B cell (primary cell): ENCODE measurements at regions not wholly inside any gene's neighbourhood (a gene's known extent, or its start where the extent isn't known, plus 50 kb on each side); places are given as distances from the start of the nearest gene placed in this dataset.

Experiments used
- ATAC-seq: fragments of 200-7000 bp; cut with Tn5 transposase; one replicate; pipeline ENCODE4 v1.10.0; 2021; ENCODE audit warnings: low read depth, mild to moderate bottlenecking, moderate number of reproducible peaks, moderate library complexity
- CTCF ChIA-PET: fragments of 350-600 bp; sonication (Branson Sonifier 250); formaldehyde crosslinking; loops from one replicate; lab custom pipeline; 2021; ENCODE audit warnings: antibody characterized with exemption, inconsistent platforms; lab: Charles Lee
- POLR2A ChIA-PET: fragments of 350-600 bp; sonication (Branson Sonifier 250); formaldehyde crosslinking; loops from one replicate; lab custom pipeline; 2021; ENCODE audit warnings: antibody characterized with exemption; lab: Charles Lee
- DNase-seq: peaks from one replicate; pipeline ENCODE4 v3.0.0; 2013
- H2AFZ ChIP-seq: 2 replicates; pipeline ENCODE4 v1.6.1; 2012; ENCODE audit warnings: mild to moderate bottlenecking, low read depth, low read length; ENCODE audit not compliant: insufficient read depth, poor library complexity, severe bottlenecking
- H3K27ac ChIP-seq, 2 donors: 1 replicate in 1 of 2; 2 replicates in 1 of 2; pipeline ENCODE4 v1.5.1; 2012 to 2013; ENCODE audit warnings: low read length in 2 of 2, mild to moderate bottlenecking in 2 of 2, moderate library complexity in 1 of 2
- H3K27me3 ChIP-seq, 4 experiments: fragments of 200-600 bp in 1 of 4; sonication (generic) in 1 of 4; replicated peaks in 1 of 4; 1 replicate in 2 of 4; 2 replicates in 2 of 4; pipeline versions ENCODE4 v1.6.1 to v1.7.0; 2013 to 2016; ENCODE audit warnings: low read length in 3 of 4, mild to moderate bottlenecking in 2 of 4, mixed read lengths in 1 of 4, moderate library complexity in 1 of 4; ENCODE audit not compliant: insufficient read depth in 4 of 4, control insufficient read depth in 3 of 4; ENCODE audit errors: control extremely low read depth in 1 of 4
- H3K36me3 ChIP-seq, 2 experiments: replicated peaks in 1 of 2; 1 replicate in 1 of 2; 2 replicates in 1 of 2; pipeline versions ENCODE4 v1.6.1 to v1.7.1; 2013; ENCODE audit warnings: low read length in 1 of 2; ENCODE audit not compliant: insufficient read depth in 2 of 2, control insufficient read depth in 1 of 2; ENCODE audit errors: control extremely low read depth in 1 of 2, extremely low read depth in 1 of 2
- H3K4me1 ChIP-seq, 2 donors: fragments of 200-600 bp in 1 of 2; sonication (generic) in 1 of 2; 1 replicate in 1 of 2; 2 replicates in 1 of 2; pipeline versions ENCODE4 v1.5.1 to v1.6.1; 2013 to 2017; ENCODE audit warnings: low read length in 2 of 2; ENCODE audit not compliant: control insufficient read depth in 2 of 2, insufficient read depth in 2 of 2
- H3K4me2 ChIP-seq: replicated peaks from 2 replicates; pipeline ENCODE3; 2012; ENCODE audit warnings: mild to moderate bottlenecking, low read depth, low read length; ENCODE audit not compliant: poor library complexity, severe bottlenecking
- H3K4me3 ChIP-seq, 5 experiments: fragments of 200-600 bp in 1 of 5; sonication (generic) in 1 of 5; 1 replicate in 3 of 5; 2 replicates in 2 of 5; pipeline versions ENCODE4 v1.5.1 to v1.7.0; 2011 to 2016; ENCODE audit warnings: low read length in 4 of 5, mild to moderate bottlenecking in 4 of 5, low read depth in 2 of 5, control low read depth in 1 of 5, moderate library complexity in 1 of 5; ENCODE audit not compliant: insufficient read depth in 1 of 5; ENCODE audit errors: control extremely low read depth in 1 of 5, extremely low read depth in 1 of 5
- H3K79me2 ChIP-seq: fragments of 200-600 bp; sonication (generic); one replicate; pipeline ENCODE4 v1.6.0; 2016; ENCODE audit warnings: low read length; ENCODE audit not compliant: control insufficient read depth, insufficient read depth
- H3K9ac ChIP-seq: fragments of 200-600 bp; sonication (generic); 2 replicates; pipeline ENCODE4 v1.6.1; 2017; ENCODE audit warnings: mild to moderate bottlenecking, low read length, moderate library complexity
- H3K9me3 ChIP-seq, 3 donors: one replicate each; pipeline versions ENCODE4 v1.6.1 to v1.7.1; 2013; ENCODE audit warnings: low read length in 2 of 3; ENCODE audit not compliant: control insufficient read depth in 2 of 3, insufficient read depth in 1 of 3; ENCODE audit errors: control extremely low read depth in 1 of 3
- H4K20me1 ChIP-seq: 2 replicates; pipeline ENCODE4 v1.6.0; 2012; ENCODE audit warnings: mild to moderate bottlenecking, low read length; ENCODE audit not compliant: insufficient read depth, control insufficient read depth, poor library complexity, severe bottlenecking
- H3K27ac Mint-ChIP-seq: one replicate; pipeline ENCODE4 v1.8.0; 2021; ENCODE audit warnings: mixed read lengths
- H3K27me3 Mint-ChIP-seq: one replicate; pipeline ENCODE4 v1.8.0; 2021; ENCODE audit warnings: mixed read lengths
- H3K4me1 Mint-ChIP-seq: one replicate; pipeline ENCODE4 v1.8.0; 2021; ENCODE audit warnings: mixed read lengths
- H3K4me3 Mint-ChIP-seq: one replicate; pipeline ENCODE4 v1.8.0; 2021; ENCODE audit warnings: mixed read lengths
- H3K9me3 Mint-ChIP-seq: one replicate; pipeline ENCODE4 v1.8.0; 2022; ENCODE audit warnings: mixed read lengths; ENCODE audit not compliant: insufficient read depth
- EZH2 ChIP-seq: IDR thresholded peaks from 2 replicates; pipeline ENCODE4 v1.6.1; 2012; ENCODE audit warnings: borderline replicate concordance, low read depth, mild to moderate bottlenecking, moderate library complexity, low read length; ENCODE audit not compliant: insufficient read depth, poor library complexity, severe bottlenecking
- WGBS: methylation state at CpG from one replicate; pipeline ENCODE4 v1.1.5; 2013; ENCODE audit warnings: missing lambda C conversion rate; ENCODE audit not compliant: insufficient coverage; 5-methylcytosine and 5-hydroxymethylcytosine counted together
- intact Hi-C: fragments of 100-400 bp; cut with micrococcal nuclease; formaldehyde crosslinking; loops from one replicate; pipeline ENCODE4 v1.10.0; 2022
- TF ChIP-seq, protein P1 (sequence below): fragments of 200-600 bp; IDR thresholded peaks from one replicate; pipeline ENCODE4 v1.8.0; 2022; ENCODE audit warnings: antibody characterized with exemption, mild to moderate bottlenecking

DNA sequence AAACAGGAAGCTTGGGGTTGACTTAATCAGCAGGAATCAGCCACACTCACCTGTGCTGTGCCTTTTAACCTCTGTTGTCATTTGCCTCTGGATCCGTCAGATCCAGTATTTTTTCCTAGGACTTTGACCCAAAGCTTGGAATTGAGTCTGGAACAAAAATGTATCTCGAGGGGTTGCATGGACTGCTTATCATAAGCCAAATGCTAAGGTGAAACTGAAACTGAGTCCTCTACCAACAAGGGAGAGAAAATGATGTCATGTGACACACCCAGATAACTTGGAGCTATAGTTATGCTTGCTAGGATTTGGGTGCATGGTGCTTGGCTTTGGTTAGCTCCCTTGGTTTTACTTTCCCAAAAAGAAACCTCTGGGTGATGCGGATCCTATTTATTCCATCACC is 2158.6 kb upstream of the PIK3C3 start:
- WGBS: 92% methylated on average over 1 of the region's 3 CpGs
- Mint-ChIP-seq H3K27ac (no peak overlapping the region), H3K9me3 (no peaks in the 10 kb centered on the region), H3K4me3 (no peak overlapping the region), H3K4me1 (peaks cover 4% of the 10 kb centered on the region), H3K27me3 (no peaks in the 10 kb centered on the region)
- ChIA-PET CTCF (no interaction called here), POLR2A (no interaction called here)
- Histone ChIP-seq H3K79me2 (no peaks in the 10 kb centered on the region), H3K36me3 (no peaks in the 10 kb centered on the region), H3K9me3 (peaks cover 0 to 7% (median 3%) of the 10 kb centered on the region in 3 donors), H3K4me3 (no peak overlapping the region), H3K27me3 (no peaks in the 10 kb centered on the region), H2AFZ (no peak overlapping the region), H4K20me1 (no peaks in the 10 kb centered on the region), H3K4me1 (peaks cover 0 to 2% of the 10 kb centered on the region in 2 donors), H3K9ac (no peak overlapping the region), H3K27ac (no peak overlapping the region), H3K4me2 (no peak overlapping the region)
- DNase-seq (no peak), ATAC-seq (no peak)
- TF ChIP-seq, protein P1, sequence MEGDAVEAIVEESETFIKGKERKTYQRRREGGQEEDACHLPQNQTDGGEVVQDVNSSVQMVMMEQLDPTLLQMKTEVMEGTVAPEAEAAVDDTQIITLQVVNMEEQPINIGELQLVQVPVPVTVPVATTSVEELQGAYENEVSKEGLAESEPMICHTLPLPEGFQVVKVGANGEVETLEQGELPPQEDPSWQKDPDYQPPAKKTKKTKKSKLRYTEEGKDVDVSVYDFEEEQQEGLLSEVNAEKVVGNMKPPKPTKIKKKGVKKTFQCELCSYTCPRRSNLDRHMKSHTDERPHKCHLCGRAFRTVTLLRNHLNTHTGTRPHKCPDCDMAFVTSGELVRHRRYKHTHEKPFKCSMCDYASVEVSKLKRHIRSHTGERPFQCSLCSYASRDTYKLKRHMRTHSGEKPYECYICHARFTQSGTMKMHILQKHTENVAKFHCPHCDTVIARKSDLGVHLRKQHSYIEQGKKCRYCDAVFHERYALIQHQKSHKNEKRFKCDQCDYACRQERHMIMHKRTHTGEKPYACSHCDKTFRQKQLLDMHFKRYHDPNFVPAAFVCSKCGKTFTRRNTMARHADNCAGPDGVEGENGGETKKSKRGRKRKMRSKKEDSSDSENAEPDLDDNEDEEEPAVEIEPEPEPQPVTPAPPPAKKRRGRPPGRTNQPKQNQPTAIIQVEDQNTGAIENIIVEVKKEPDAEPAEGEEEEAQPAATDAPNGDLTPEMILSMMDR: no peak
- TF ChIP-seq EZH2: no peak
- intact Hi-C loops: no loop called here

DNA sequence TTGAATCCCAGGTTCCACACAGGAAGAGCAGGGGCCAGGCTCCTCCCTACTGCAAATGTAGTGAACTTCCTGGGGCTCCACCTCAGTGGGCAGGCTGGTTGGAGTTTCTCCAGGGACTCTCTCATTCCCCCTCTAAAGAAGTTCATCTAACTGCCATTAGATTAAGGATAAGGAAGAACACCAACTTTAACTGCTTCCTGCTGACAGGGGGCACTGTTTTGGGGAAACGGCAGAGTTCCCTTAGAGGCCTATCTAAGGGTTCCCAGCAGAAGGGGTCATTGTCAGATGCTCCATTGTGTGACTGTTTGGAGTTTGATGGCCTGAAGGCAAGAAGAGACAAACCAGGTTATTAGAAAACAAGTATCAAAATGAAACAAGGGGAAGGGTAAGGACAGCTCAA is 2159.7 kb upstream of the PIK3C3 start:
- Histone ChIP-seq H3K4me3 (no peak overlapping the region), H3K9ac (no peak overlapping the region), H3K4me1 (peaks cover 0 to 2% of the 10 kb centered on the region in 2 donors), H3K27ac (no peak overlapping the region), H3K27me3 (no peaks in the 10 kb centered on the region), H4K20me1 (no peaks in the 10 kb centered on the region), H3K36me3 (no peaks in the 10 kb centered on the region), H3K9me3 (peaks cover 0 to 7% (median 0%) of the 10 kb centered on the region in 3 donors), H3K4me2 (no peak overlapping the region), H2AFZ (no peak overlapping the region), H3K79me2 (no peaks in the 10 kb centered on the region)
- ATAC-seq (no peak), DNase-seq (no peak)
- H3K4me1 Mint-ChIP-seq: peaks cover 4% of the 10 kb centered on the region
- POLR2A ChIA-PET: no interaction called here
- H3K27me3 Mint-ChIP-seq: no peaks in the 10 kb centered on the region
- CTCF ChIA-PET: no interaction called here
- no peak overlapping the region for H3K27ac Mint-ChIP-seq
- no peak overlapping the region for H3K4me3 Mint-ChIP-seq
- TF ChIP-seq, protein P1: no peak
- TF ChIP-seq EZH2: no peak
- intact Hi-C loops: no loop called here
- WGBS: 89% methylated on average over 1 of the region's 1 CpG
- H3K9me3 Mint-ChIP-seq: no peaks in the 10 kb centered on the region
